Kidney (tissue), 13 donors: ENCODE measurements at regions not wholly inside any gene's neighbourhood (a gene's known extent, or its start where the extent isn't known, plus 50 kb on each side); places are given as distances from the start of the nearest gene placed in this dataset.

ENCODE experiments used
- DNase-seq, 5 donors: peaks; one replicate each; pipeline ENCODE4 v3.0.0-alpha.2; 2013 to 2020
- FAIRE-seq: peaks from 2 replicates; lab custom pipeline; 2012; peaks lifted over from hg19 to GRCh38; lab: Jason Lieb, UNC
- H3K27ac ChIP-seq, 2 donors: one replicate each; pipeline ENCODE4 v1.7.0; 2013; ENCODE audit warnings: low read depth in 2 of 2, low read length in 2 of 2, inconsistent platforms in 1 of 2
- H3K27me3 ChIP-seq: one replicate; pipeline ENCODE4 v1.7.1; 2013; ENCODE audit warnings: low read length, inconsistent platforms; ENCODE audit not compliant: control insufficient read depth, insufficient read depth
- H3K36me3 ChIP-seq, 3 donors: one replicate each; pipeline versions ENCODE4 v1.7.0 to v1.7.1; 2013; ENCODE audit warnings: low read length in 3 of 3, control low read depth in 1 of 3, inconsistent platforms in 1 of 3; ENCODE audit not compliant: insufficient read depth in 3 of 3, control insufficient read depth in 2 of 3
- H3K4me1 ChIP-seq, 3 donors: one replicate each; pipeline versions ENCODE4 v1.7.0 to v1.7.1; 2013; ENCODE audit warnings: low read length in 3 of 3, inconsistent platforms in 1 of 3, low read depth in 1 of 3; ENCODE audit not compliant: control insufficient read depth in 2 of 3, insufficient read depth in 2 of 3
- H3K4me3 ChIP-seq, 3 donors: one replicate each; pipeline versions ENCODE4 v1.7.0 to v1.8.1; 2013; ENCODE audit warnings: low read length in 3 of 3, control low read depth in 1 of 3, inconsistent platforms in 1 of 3
- H3K9ac ChIP-seq, 3 donors: one replicate each; pipeline versions ENCODE4 v1.7.0 to v1.7.1; 2013; ENCODE audit warnings: low read length in 3 of 3, control low read depth in 1 of 3, inconsistent platforms in 1 of 3
- H3K9me3 ChIP-seq, 3 donors: one replicate each; pipeline versions ENCODE4 v1.7.0 to v1.7.1; 2013; ENCODE audit warnings: low read length in 3 of 3, control low read depth in 1 of 3, inconsistent platforms in 1 of 3; ENCODE audit not compliant: control insufficient read depth in 2 of 3, insufficient read depth in 1 of 3
- intact Hi-C: fragments of 100-400 bp; cut with DNase I; formaldehyde crosslinking; loops from one replicate; pipeline ENCODE4 v1.11.1; 2022
- TF ChIP-seq, protein P1 (sequence below): IDR thresholded peaks from 3 replicates; pipeline ENCODE4 v1.5.1; 2012; ENCODE audit warnings: mild to moderate bottlenecking, moderate library complexity, borderline replicate concordance; ENCODE audit not compliant: insufficient read depth; ENCODE audit errors: extremely low read depth
- donor health status: control.
- donor health status: control.
- donor health status: control.
- donor health status: control.
- donor health status: control.
- donor health status: DM: yes; HTN: yes; CAD: no.
- donor health status: Normal renal cell carcinoma (clear cell type).

DNA sequence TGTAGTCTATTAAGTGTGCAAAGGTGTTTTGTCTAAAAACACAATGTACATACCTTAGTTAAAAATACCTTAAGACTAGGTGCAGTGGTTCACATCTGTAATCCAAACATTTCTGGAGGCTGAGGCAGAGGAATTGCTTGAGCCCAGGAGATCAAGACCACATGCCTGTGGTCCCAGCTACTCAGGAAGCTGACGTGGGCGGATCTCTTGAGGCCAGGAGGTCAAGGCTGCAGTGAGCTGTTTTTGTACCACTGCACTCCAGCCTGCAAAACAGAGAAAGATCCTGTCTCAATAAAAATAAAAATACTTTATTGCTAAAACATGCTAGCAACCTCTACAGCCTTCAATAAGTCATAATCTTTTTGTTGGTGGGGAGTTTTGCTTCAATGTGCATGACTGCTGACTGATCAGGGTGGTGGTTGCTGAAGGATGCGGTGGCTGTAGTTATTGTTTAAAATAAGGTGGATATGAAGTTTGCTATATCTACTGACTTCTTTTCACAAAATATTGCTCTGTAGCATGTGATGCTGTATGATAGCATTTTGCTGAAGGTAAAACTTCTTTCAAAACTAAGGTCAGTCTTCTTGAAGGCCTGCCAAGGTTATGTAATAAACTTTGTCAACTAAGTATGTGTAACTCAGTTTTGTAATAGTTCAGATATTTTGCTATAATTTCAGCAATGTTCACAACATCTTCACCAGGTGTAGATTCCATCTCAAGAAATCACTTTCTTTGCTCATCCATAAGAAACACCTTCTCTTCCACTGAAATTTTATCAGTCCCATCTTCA is 1238.0 kb upstream of the NRXN1 start:
- TF ChIP-seq, protein P1, sequence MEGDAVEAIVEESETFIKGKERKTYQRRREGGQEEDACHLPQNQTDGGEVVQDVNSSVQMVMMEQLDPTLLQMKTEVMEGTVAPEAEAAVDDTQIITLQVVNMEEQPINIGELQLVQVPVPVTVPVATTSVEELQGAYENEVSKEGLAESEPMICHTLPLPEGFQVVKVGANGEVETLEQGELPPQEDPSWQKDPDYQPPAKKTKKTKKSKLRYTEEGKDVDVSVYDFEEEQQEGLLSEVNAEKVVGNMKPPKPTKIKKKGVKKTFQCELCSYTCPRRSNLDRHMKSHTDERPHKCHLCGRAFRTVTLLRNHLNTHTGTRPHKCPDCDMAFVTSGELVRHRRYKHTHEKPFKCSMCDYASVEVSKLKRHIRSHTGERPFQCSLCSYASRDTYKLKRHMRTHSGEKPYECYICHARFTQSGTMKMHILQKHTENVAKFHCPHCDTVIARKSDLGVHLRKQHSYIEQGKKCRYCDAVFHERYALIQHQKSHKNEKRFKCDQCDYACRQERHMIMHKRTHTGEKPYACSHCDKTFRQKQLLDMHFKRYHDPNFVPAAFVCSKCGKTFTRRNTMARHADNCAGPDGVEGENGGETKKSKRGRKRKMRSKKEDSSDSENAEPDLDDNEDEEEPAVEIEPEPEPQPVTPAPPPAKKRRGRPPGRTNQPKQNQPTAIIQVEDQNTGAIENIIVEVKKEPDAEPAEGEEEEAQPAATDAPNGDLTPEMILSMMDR, result no peak
- H3K9me3 ChIP-seq, result peaks cover 0 to 6% (median 4%) of the 10 kb centered on the region in 3 donors
- no peaks in the 10 kb centered on the region for H3K4me1 ChIP-seq
- H3K27ac ChIP-seq, result no peak overlapping the region
- FAIRE-seq, result no peak
- no peaks in the 10 kb centered on the region for H3K36me3 ChIP-seq
- H3K27me3 ChIP-seq, result no peaks in the 10 kb centered on the region
- no peak for DNase-seq
- no peak overlapping the region for H3K9ac ChIP-seq
- intact Hi-C loops, result no loop called here
- H3K4me3 ChIP-seq, result no peak overlapping the region

DNA sequence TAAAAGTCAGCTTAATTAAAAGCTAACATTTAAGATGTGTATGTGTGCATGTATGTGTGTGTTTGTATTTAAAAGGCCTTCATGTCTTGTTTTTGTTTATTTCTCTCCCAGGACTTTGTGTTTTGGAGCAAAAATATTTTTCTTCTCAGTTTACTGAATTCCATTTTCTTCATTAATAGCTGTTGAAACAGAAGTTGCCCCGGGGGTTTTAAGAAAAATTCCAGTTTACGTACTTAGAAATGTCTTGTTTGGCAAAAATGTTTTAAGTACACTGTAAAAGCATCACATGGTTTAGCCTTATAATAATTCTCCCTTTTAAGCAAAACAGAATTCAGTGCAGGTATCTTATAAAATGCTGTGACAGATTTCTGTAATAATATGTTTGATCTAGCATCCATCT is 1233.0 kb upstream of the NRXN1 start:
- Histone ChIP-seq H3K36me3 (no peaks in the 10 kb centered on the region), H3K4me1 (no peaks in the 10 kb centered on the region), H3K27me3 (no peaks in the 10 kb centered on the region), H3K27ac (no peak overlapping the region), H3K9ac (no peak overlapping the region), H3K9me3 (peaks cover 0 to 4% (median 0%) of the 10 kb centered on the region in 3 donors), H3K4me3 (no peak overlapping the region)
- FAIRE-seq (no peak), DNase-seq (no peak)
- TF ChIP-seq, protein P1, result no peak
- intact Hi-C loops, result no loop called here

DNA sequence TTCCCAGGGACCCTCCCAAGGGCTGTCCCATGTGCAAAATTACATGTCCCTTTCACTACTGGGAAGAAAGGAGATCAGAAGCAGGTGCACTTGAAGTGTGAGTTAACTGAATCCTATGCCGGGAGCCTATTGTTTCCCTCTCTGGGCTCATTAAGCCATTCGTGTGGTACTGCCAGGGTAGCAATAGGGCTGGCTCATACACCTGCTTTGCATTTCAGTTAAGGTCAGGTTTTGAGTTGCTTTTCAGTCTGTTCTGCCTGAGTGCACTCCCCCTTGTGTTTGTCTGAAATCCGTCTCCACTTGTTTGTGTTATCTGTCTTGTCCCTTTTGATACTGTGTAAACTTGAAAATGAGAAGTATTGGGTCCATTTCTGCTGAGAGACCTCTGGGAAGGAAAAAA is 1232.6 kb upstream of the NRXN1 start:
- intact Hi-C loops, result no loop called here
- Histone ChIP-seq H3K4me1 (no peaks in the 10 kb centered on the region), H3K4me3 (no peak overlapping the region), H3K27me3 (no peaks in the 10 kb centered on the region), H3K9me3 (peaks cover 0 to 4% (median 0%) of the 10 kb centered on the region in 3 donors), H3K27ac (no peak overlapping the region), H3K9ac (no peak overlapping the region), H3K36me3 (no peaks in the 10 kb centered on the region)
- FAIRE-seq (no peak), DNase-seq (peak in 2 of 5 donors; percentile 17 to 19)
- TF ChIP-seq, protein P1, result no peak
